Smooth muscle cell (in vitro differentiated cells): ENCODE measurements at regions not wholly inside any gene's neighbourhood (a gene's known extent, or its start where the extent isn't known, plus 50 kb on each side); places are given as distances from the start of the nearest gene placed in this dataset.

Experiments used
- DNase-seq: peaks from one replicate; lab custom pipeline; 2025; ENCODE audit not compliant: unreplicated experiment; lab: John Stamatoyannopoulos, UW
- H2AFZ ChIP-seq: fragments of 200-600 bp; sonication (generic); 2 replicates; pipeline ENCODE4 v1.6.0; 2016; ENCODE audit warnings: antibody characterized with exemption, low read depth, mild to moderate bottlenecking
- H3F3A ChIP-seq: fragments of 200-600 bp; sonication (generic); 2 replicates; pipeline ENCODE4 v1.6.0; 2017; ENCODE audit warnings: antibody characterized with exemption, low read depth
- H3K27ac ChIP-seq: fragments of 200-600 bp; sonication (generic); 2 replicates; pipeline ENCODE4 v1.5.1; 2016; ENCODE audit warnings: low read depth, mild to moderate bottlenecking
- H3K27me3 ChIP-seq: fragments of 200-600 bp; sonication (generic); 2 replicates; pipeline ENCODE4 v1.6.1; 2016; ENCODE audit warnings: low read depth, mild to moderate bottlenecking
- H3K36me3 ChIP-seq: fragments of 200-600 bp; sonication (generic); 2 replicates; pipeline ENCODE4 v1.5.1; 2016; ENCODE audit warnings: low read depth
- H3K4me1 ChIP-seq: fragments of 200-600 bp; sonication (generic); 2 replicates; pipeline ENCODE4 v1.5.1; 2016; ENCODE audit warnings: low read depth
- H3K4me2 ChIP-seq: fragments of 200-600 bp; sonication (generic); 2 replicates; pipeline ENCODE4 v1.6.0; 2016; ENCODE audit warnings: mild to moderate bottlenecking
- H3K4me3 ChIP-seq: fragments of 200-600 bp; sonication (generic); 2 replicates; pipeline ENCODE4 v1.5.1; 2016; ENCODE audit warnings: mild to moderate bottlenecking
- H3K79me2 ChIP-seq: fragments of 200-600 bp; sonication (generic); 2 replicates; pipeline ENCODE4 v1.6.0; 2016; ENCODE audit warnings: low read depth, mild to moderate bottlenecking
- H3K9ac ChIP-seq: fragments of 200-600 bp; sonication (generic); 2 replicates; pipeline ENCODE4 v1.6.0; 2016; ENCODE audit warnings: low read depth
- H3K9me3 ChIP-seq: fragments of 200-600 bp; sonication (generic); replicated peaks from 2 replicates; pipeline ENCODE4 v1.5.1; 2016; ENCODE audit warnings: low read depth
- H4K20me1 ChIP-seq: fragments of 200-600 bp; sonication (generic); 2 replicates; pipeline ENCODE4 v1.6.0; 2016; ENCODE audit warnings: low read depth
- whole genome bisulfite sequencing: methylation state at CpG from one replicate; pipeline ENCODE4 v1.1.7; 2016; ENCODE audit warnings: low lambda C conversion rate; 5-methylcytosine and 5-hydroxymethylcytosine counted together
- TF ChIP-seq, protein P1 (sequence below): fragments of 200-600 bp; sonication (generic); IDR thresholded peaks from 2 replicates; pipeline ENCODE4 v1.5.1; 2017; ENCODE audit warnings: borderline replicate concordance, mild to moderate bottlenecking, antibody characterized with exemption; ENCODE audit not compliant: insufficient read depth, poor library complexity, severe bottlenecking

DNA sequence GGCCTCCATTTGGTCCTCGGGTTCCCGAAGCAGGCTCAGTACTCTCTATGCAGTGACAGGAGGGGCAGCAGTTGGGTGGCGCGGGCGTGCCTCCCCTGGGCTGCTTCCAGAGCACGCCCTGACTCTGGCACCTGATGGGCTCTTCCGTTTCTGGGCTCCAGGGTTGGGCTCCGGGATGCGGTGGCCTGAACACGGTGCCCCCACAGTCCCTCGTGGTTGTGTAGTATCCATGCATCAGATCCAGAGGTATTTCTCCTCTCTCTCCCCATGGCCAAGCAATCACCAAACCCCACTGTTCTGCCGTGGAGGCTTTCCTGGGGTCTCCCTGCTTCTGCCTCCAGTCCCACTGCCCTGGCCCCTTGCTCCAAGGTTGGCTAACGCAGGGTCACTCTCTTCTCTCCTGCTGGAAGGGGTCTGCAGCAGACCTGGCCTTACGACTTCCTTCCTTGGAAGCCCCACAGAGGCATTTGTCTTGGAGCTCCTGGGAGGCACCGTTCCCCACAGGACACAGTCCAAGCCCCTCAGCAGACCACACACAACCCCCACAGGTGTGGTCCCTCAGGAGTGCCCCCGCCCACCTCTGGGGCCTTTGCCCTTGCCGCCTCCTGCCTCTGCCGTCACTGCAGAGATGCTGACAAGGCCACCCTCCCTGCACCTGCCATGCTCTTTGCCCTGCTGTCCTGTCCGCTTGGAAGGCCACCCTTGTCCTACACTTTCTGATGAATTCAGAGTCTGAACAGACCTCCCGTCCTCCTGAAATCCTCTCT lies 136.6 kb upstream of the ASB18 start:
- no peaks in the 10 kb centered on the region for H3K4me1 ChIP-seq
- TF ChIP-seq, protein P1, sequence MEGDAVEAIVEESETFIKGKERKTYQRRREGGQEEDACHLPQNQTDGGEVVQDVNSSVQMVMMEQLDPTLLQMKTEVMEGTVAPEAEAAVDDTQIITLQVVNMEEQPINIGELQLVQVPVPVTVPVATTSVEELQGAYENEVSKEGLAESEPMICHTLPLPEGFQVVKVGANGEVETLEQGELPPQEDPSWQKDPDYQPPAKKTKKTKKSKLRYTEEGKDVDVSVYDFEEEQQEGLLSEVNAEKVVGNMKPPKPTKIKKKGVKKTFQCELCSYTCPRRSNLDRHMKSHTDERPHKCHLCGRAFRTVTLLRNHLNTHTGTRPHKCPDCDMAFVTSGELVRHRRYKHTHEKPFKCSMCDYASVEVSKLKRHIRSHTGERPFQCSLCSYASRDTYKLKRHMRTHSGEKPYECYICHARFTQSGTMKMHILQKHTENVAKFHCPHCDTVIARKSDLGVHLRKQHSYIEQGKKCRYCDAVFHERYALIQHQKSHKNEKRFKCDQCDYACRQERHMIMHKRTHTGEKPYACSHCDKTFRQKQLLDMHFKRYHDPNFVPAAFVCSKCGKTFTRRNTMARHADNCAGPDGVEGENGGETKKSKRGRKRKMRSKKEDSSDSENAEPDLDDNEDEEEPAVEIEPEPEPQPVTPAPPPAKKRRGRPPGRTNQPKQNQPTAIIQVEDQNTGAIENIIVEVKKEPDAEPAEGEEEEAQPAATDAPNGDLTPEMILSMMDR: no peak
- WGBS: 97% methylated on average over 20 of the region's 20 CpGs
- no peak overlapping the region for H3K27ac ChIP-seq
- H3K79me2 ChIP-seq: no peaks in the 10 kb centered on the region
- H3K9me3 ChIP-seq: no peaks in the 10 kb centered on the region
- H3K4me3 ChIP-seq: no peak overlapping the region
- no peaks in the 10 kb centered on the region for H3F3A ChIP-seq
- H3K36me3 ChIP-seq: no peaks in the 10 kb centered on the region
- no peak overlapping the region for H3K9ac ChIP-seq
- no peak for DNase-seq
- H4K20me1 ChIP-seq: no peaks in the 10 kb centered on the region
- no peak overlapping the region for H2AFZ ChIP-seq
- no peak overlapping the region for H3K4me2 ChIP-seq
- no peaks in the 10 kb centered on the region for H3K27me3 ChIP-seq

DNA sequence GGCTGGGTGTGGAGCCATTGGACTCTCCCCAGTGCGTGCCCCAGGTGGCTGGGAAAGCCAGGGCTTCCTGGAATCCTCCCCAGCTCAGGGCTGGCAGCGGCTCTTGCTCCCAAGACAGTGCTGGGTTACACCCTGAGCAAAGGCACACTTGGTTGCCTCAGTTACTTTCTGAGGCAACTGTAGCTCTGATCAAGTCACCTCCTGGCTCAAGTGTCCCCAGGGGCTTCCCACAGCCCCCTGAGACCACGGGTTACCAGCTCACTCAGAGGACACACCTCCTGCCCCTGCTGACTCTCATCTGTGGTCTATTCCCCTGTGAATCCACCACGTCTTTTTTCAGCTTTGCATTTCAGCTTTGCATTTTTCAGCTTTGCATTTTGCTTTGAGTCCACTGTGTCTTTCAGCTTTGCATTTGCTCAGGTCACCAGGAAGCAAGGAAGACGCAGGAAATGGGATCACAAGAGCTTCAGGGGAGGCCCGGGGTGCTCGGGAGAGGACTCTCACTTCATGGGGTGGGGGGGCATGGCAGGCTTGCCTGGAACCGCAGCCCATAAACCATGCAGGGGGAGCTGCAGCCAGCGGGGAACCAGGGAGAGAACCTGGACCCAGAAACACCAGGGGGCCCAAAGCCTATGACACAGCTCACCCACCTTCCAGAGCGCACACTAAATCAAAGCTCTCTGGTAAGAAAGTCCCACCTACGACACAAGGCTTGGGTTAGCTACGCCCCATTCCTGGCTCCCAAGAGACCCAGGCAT lies 138.0 kb upstream of the ASB18 start:
- DNase-seq: no peak
- no peaks in the 10 kb centered on the region for H3K79me2 ChIP-seq
- no peak overlapping the region for H2AFZ ChIP-seq
- no peak overlapping the region for H3K9ac ChIP-seq
- H3K4me1 ChIP-seq: no peaks in the 10 kb centered on the region
- H4K20me1 ChIP-seq: no peaks in the 10 kb centered on the region
- TF ChIP-seq, protein P1: no peak
- H3F3A ChIP-seq: no peaks in the 10 kb centered on the region
- 83% methylated on average over 12 of the region's 12 CpGs for WGBS
- no peak overlapping the region for H3K27ac ChIP-seq
- H3K27me3 ChIP-seq: no peaks in the 10 kb centered on the region
- H3K36me3 ChIP-seq: no peaks in the 10 kb centered on the region
- no peak overlapping the region for H3K4me2 ChIP-seq
- H3K9me3 ChIP-seq: no peaks in the 10 kb centered on the region
- H3K4me3 ChIP-seq: no peak overlapping the region

DNA sequence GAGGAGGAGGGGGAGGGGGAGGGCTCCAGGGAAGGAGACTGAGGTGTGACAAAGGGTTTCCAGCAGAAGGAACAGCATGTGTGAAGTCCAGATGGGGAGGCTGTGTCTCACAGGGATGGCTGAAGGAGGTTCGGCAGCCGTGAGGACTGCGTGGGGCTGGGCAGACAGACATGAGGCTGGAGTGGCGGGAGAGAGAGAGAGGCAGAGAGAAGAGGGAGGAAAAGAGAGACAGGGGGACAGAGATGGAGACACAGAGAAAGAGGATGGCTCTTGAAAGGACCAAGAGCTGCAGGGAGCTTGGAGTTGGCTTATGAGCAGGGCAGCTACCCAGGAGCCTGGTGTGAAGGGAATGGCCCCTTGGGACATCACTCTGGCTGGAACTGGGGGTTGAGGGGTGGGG lies 138.9 kb upstream of the ASB18 start:
- Histone ChIP-seq H3K79me2 (no peaks in the 10 kb centered on the region), H4K20me1 (no peaks in the 10 kb centered on the region), H3K4me1 (no peaks in the 10 kb centered on the region), H3K36me3 (no peaks in the 10 kb centered on the region), H3K4me3 (no peak overlapping the region), H3F3A (no peaks in the 10 kb centered on the region), H3K27ac (no peak overlapping the region), H3K9ac (no peak overlapping the region), H3K9me3 (no peaks in the 10 kb centered on the region), H3K27me3 (no peaks in the 10 kb centered on the region), H2AFZ (no peak overlapping the region), H3K4me2 (no peak overlapping the region)
- WGBS: 92% methylated on average over 4 of the region's 4 CpGs
- TF ChIP-seq, protein P1: no peak
- no peak for DNase-seq
